CD8-positive, alpha-beta memory T cell (primary cell): ENCODE measurements at regions not wholly inside any gene's neighbourhood (a gene's known extent, or its start where the extent isn't known, plus 50 kb on each side); places are given as distances from the start of the nearest gene placed in this dataset.

Experiments
- CTCF ChIA-PET: fragments of 350-600 bp; sonication (Branson Sonifier 250); formaldehyde crosslinking; loops from one replicate; lab custom pipeline; 2021; ENCODE audit warnings: antibody characterized with exemption; lab: Charles Lee
- POLR2A ChIA-PET: fragments of 350-600 bp; sonication (Branson Sonifier 250); formaldehyde crosslinking; loops from one replicate; lab custom pipeline; 2021; ENCODE audit warnings: antibody characterized with exemption; lab: Charles Lee
- DNase-seq, 5 donors: peaks; one replicate each; pipeline versions ENCODE4 v3.0.0 to v3.0.0-alpha.2; 2020 to 2022; ENCODE audit warnings: mixed read lengths in 1 of 5
- H3K27ac ChIP-seq: one replicate; pipeline ENCODE4 v1.7.0; 2013; ENCODE audit warnings: low read depth, mild to moderate bottlenecking, low read length, moderate library complexity
- H3K27me3 ChIP-seq: 2 replicates; pipeline ENCODE4 v1.7.0; 2013; ENCODE audit warnings: low read length, mild to moderate bottlenecking; ENCODE audit not compliant: insufficient read depth, poor library complexity, severe bottlenecking
- H3K36me3 ChIP-seq: 2 replicates; pipeline ENCODE4 v1.7.0; 2013; ENCODE audit warnings: mild to moderate bottlenecking, low read length, moderate library complexity; ENCODE audit not compliant: insufficient read depth
- H3K4me1 ChIP-seq: 2 replicates; pipeline ENCODE4 v1.7.0; 2013; ENCODE audit warnings: mild to moderate bottlenecking, low read length, moderate library complexity; ENCODE audit not compliant: insufficient read depth
- H3K4me3 ChIP-seq: 2 replicates; pipeline ENCODE4 v1.7.0; 2013; ENCODE audit warnings: mild to moderate bottlenecking, low read length
- H3K9me3 ChIP-seq: 2 replicates; pipeline ENCODE4 v1.7.0; 2013; ENCODE audit warnings: mild to moderate bottlenecking, low read length
- H3K27ac Mint-ChIP-seq, 8 donors: one replicate each; pipeline ENCODE4 v1.8.0; 2020 to 2021; ENCODE audit warnings: mixed read lengths in 8 of 8, mild to moderate bottlenecking in 6 of 8, inconsistent platforms in 3 of 8, moderate library complexity in 3 of 8
- H3K27me3 Mint-ChIP-seq, 2 donors: one replicate each; pipeline ENCODE4 v1.8.0; 2020 to 2021; ENCODE audit warnings: mixed read lengths in 2 of 2, mild to moderate bottlenecking in 1 of 2, moderate library complexity in 1 of 2
- H3K36me3 Mint-ChIP-seq, 3 donors: one replicate each; pipeline ENCODE4 v1.8.0; 2020 to 2021; ENCODE audit warnings: mixed read lengths in 3 of 3, inconsistent platforms in 1 of 3, mild to moderate bottlenecking in 1 of 3
- H3K4me1 Mint-ChIP-seq, 3 donors: one replicate each; pipeline ENCODE4 v1.8.0; 2020 to 2021; ENCODE audit warnings: mixed read lengths in 3 of 3, inconsistent platforms in 1 of 3, mild to moderate bottlenecking in 1 of 3
- H3K4me3 Mint-ChIP-seq, 7 donors: one replicate each; pipeline ENCODE4 v1.8.0; 2020 to 2021; ENCODE audit warnings: mixed read lengths in 7 of 7, mild to moderate bottlenecking in 6 of 7, moderate library complexity in 4 of 7, inconsistent platforms in 2 of 7
- H3K9me3 Mint-ChIP-seq, 5 donors: one replicate each; pipeline ENCODE4 v1.8.0; 2020 to 2022; ENCODE audit warnings: mixed read lengths in 5 of 5, mild to moderate bottlenecking in 3 of 5, moderate library complexity in 2 of 5, inconsistent platforms in 1 of 5

DNA sequence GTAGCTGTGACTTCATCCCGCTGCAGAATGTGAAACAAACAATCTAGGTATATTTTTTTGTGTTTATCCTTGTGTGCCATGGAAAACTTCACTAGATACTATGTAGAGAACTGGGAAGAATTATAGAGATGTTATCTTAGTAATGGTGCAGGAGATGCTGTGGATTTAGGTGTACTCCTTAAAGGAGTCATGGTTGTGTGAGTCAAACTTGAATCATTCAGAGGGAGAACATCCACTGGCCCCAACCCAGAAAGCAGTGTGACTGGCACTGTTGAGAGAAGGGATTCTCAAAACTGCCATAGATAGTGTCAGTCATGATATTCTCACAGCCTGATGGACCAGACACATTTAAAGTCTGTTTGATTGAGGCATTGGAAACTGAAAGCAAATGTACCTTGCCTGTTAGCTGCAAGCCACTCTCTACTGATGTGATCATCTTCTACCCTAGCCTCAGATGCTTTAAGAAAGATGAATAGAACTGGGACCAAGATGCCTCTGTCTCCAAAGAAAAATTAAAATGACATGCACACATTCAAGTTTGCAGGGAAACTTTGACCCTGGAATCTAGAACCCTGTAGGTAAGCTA, 754.6 kb downstream of the MRPL39 start:
- Histone ChIP-seq H3K27ac (no peak overlapping the region), H3K9me3 (no peaks in the 10 kb centered on the region), H3K27me3 (no peaks in the 10 kb centered on the region), H3K4me3 (no peak overlapping the region), H3K36me3 (no peaks in the 10 kb centered on the region), H3K4me1 (no peaks in the 10 kb centered on the region)
- H3K9me3 Mint-ChIP-seq = peaks cover 1 to 8% (median 3%) of the 10 kb centered on the region in 5 donors
- H3K36me3 Mint-ChIP-seq = peaks cover 0 to 4% (median 0%) of the 10 kb centered on the region in 3 donors
- no peak overlapping the region for H3K27ac Mint-ChIP-seq
- H3K4me1 Mint-ChIP-seq = no peaks in the 10 kb centered on the region
- no peak for DNase-seq
- POLR2A ChIA-PET = no interaction called here
- H3K4me3 Mint-ChIP-seq = no peak overlapping the region
- no peaks in the 10 kb centered on the region for H3K27me3 Mint-ChIP-seq
- CTCF ChIA-PET = no interaction called here

DNA sequence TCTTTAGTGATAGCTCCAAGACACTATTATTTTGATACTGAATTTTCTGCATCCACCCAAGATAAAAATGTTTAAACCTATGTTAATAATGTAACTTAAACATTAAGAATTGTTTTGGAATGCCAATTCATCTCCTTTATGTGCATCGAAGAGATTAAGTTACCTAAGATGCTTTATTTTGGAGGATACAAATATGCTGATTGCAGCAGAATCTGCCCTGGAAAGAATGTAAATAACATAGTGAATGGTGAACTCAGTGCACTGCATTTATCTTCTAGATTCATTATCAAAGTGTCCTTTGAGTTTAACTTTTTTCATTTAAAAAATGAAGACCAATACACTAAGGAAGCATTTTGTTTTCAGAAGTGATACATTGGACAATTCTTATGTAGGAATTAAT, 757.2 kb downstream of the MRPL39 start:
- no peak overlapping the region for H3K4me3 ChIP-seq
- ChIA-PET POLR2A (no interaction called here), CTCF (no interaction called here)
- Mint-ChIP-seq H3K4me3 (no peak overlapping the region), H3K9me3 (peaks cover 1 to 8% (median 3%) of the 10 kb centered on the region in 5 donors), H3K36me3 (peaks cover 0 to 4% (median 0%) of the 10 kb centered on the region in 3 donors), H3K4me1 (no peaks in the 10 kb centered on the region), H3K27me3 (no peaks in the 10 kb centered on the region), H3K27ac (no peak overlapping the region)
- no peaks in the 10 kb centered on the region for H3K36me3 ChIP-seq
- H3K9me3 ChIP-seq = no peaks in the 10 kb centered on the region
- DNase-seq = no peak
- H3K27ac ChIP-seq = no peak overlapping the region
- H3K27me3 ChIP-seq = no peaks in the 10 kb centered on the region
- H3K4me1 ChIP-seq = no peaks in the 10 kb centered on the region

DNA sequence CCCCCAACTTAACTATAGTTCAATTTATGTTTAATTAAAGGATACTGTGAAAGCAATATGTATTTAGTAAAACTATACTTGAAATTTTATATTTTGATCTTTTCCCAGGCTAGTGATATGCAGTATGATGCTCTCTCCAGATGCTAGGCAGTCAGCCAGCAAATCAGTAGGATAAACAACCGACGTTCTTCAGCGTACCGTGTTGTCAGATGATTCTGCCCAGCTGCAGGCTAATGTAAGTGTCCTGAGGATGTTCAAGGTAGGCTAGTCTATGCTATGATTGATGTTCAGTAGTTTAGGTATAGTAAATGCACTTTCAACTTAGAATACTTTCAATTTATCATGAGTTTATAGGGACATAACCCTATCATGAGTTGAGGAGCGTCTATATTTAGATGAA, 762.6 kb downstream of the MRPL39 start:
- Mint-ChIP-seq H3K4me1 (no peaks in the 10 kb centered on the region), H3K4me3 (no peak overlapping the region), H3K9me3 (peaks cover 0 to 4% (median 0%) of the 10 kb centered on the region in 5 donors), H3K27ac (no peak overlapping the region), H3K36me3 (no peaks in the 10 kb centered on the region), H3K27me3 (no peaks in the 10 kb centered on the region)
- Histone ChIP-seq H3K9me3 (no peaks in the 10 kb centered on the region), H3K27ac (no peak overlapping the region), H3K4me3 (no peak overlapping the region), H3K4me1 (no peaks in the 10 kb centered on the region), H3K27me3 (no peaks in the 10 kb centered on the region), H3K36me3 (no peaks in the 10 kb centered on the region)
- DNase-seq = no peak
- CTCF ChIA-PET = no interaction called here
- POLR2A ChIA-PET = no interaction called here

DNA sequence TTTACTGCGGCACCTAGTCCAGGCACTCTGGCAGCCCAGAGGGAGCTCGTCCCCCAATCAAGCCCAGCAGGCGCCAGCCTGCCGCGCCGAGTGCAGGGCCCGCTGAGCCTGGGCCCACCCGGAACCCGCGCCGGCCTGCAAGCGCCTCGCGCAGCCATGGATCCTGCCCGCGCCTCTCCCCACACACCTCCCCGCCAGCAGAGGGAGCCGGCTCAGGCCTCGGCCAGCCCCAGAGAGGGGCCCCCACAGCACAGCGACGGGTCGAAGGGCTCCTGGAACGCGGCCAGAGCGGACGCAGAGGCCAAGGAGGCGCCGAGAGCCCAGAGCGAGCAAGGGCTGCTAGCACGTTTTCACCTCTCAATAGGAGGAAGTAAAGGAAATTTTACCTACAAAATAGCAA, 767.0 kb downstream of the MRPL39 start:
- Mint-ChIP-seq H3K4me3 (no peak overlapping the region), H3K27me3 (no peaks in the 10 kb centered on the region), H3K36me3 (no peaks in the 10 kb centered on the region), H3K9me3 (peaks cover 0 to 6% (median 4%) of the 10 kb centered on the region in 5 donors), H3K27ac (no peak overlapping the region), H3K4me1 (no peaks in the 10 kb centered on the region)
- no peaks in the 10 kb centered on the region for H3K27me3 ChIP-seq
- H3K4me1 ChIP-seq = no peaks in the 10 kb centered on the region
- no peak overlapping the region for H3K27ac ChIP-seq
- no peak overlapping the region for H3K4me3 ChIP-seq
- no peaks in the 10 kb centered on the region for H3K9me3 ChIP-seq
- POLR2A ChIA-PET = no interaction called here
- H3K36me3 ChIP-seq = no peaks in the 10 kb centered on the region
- DNase-seq = no peak
- CTCF ChIA-PET = no interaction called here

DNA sequence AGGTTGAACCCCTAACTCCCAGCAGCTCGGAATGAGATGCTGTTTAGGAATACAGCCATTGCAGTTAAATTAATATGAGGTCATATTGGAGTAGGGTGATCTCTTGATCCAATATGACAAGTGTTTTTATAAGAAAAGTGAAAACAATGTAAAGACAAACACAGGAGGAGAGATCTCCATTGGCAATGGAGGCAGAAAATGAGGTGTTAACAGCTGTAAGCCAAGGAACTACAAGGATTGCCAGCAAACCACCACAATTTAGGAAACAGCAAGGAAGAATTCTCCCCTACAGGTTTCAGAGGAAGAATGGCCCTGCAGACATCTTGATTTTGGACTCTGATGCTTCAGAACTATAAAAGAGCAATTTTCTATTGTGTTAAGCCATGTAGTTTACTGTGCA, 774.3 kb downstream of the MRPL39 start:
- no peaks in the 10 kb centered on the region for H3K9me3 ChIP-seq
- POLR2A ChIA-PET = no interaction called here
- no peaks in the 10 kb centered on the region for H3K36me3 Mint-ChIP-seq
- no peak overlapping the region for H3K4me3 Mint-ChIP-seq
- no peaks in the 10 kb centered on the region for H3K27me3 ChIP-seq
- peaks cover 0 to 4% (median 3%) of the 10 kb centered on the region in 5 donors for H3K9me3 Mint-ChIP-seq
- H3K27me3 Mint-ChIP-seq = no peaks in the 10 kb centered on the region
- DNase-seq = no peak
- H3K36me3 ChIP-seq = no peaks in the 10 kb centered on the region
- CTCF ChIA-PET = no interaction called here
- H3K4me3 ChIP-seq = no peak overlapping the region
- no peak overlapping the region for H3K27ac Mint-ChIP-seq
- H3K27ac ChIP-seq = no peak overlapping the region
- no peaks in the 10 kb centered on the region for H3K4me1 Mint-ChIP-seq
- H3K4me1 ChIP-seq = no peaks in the 10 kb centered on the region

DNA sequence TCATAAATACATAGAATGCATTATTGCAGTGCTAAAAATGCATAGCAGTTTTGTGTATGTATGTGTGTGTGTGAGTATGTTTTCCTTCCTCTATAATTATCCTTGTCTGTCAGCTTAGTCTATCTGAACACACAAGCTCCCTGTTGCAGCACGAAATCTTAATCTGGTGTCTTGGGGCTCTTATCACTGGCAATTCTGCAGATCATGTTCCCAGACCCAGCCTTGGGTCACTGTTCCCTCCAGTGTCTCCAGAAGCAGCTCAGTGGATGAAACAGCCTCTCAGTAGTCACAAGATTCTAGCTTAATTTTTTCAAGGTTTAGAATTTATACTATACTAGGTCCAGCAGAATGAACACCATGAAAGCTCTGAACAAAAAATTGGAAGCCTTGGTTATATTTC, 777.9 kb downstream of the MRPL39 start:
- no peak for DNase-seq
- peaks cover 0 to 3% (median 0%) of the 10 kb centered on the region in 5 donors for H3K9me3 Mint-ChIP-seq
- no peak overlapping the region for H3K27ac ChIP-seq
- CTCF ChIA-PET = no interaction called here
- no peaks in the 10 kb centered on the region for H3K9me3 ChIP-seq
- POLR2A ChIA-PET = no interaction called here
- no peaks in the 10 kb centered on the region for H3K36me3 ChIP-seq
- H3K27ac Mint-ChIP-seq = no peak overlapping the region
- H3K4me3 Mint-ChIP-seq = no peak overlapping the region
- H3K4me1 Mint-ChIP-seq = no peaks in the 10 kb centered on the region
- H3K27me3 ChIP-seq = no peaks in the 10 kb centered on the region
- no peaks in the 10 kb centered on the region for H3K27me3 Mint-ChIP-seq
- H3K36me3 Mint-ChIP-seq = no peaks in the 10 kb centered on the region
- no peak overlapping the region for H3K4me3 ChIP-seq
- H3K4me1 ChIP-seq = no peaks in the 10 kb centered on the region

DNA sequence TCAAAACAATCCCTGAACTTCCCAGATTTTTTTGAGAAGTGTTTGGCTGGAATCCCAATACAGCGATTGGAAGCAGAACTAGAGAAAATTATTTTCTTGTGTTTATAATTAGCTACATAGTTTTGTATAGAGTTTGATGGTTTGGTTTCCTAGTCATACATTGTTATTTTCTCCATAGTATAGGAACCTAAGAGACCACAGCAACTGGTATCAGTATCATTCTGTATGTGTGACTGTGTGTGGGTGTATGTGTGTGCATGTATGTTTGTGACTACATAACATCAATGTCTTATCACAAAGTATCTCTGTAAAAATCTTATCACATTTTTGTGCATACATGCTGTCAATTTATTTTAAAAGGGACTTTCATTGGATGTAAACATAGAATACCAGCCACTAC, 780.5 kb downstream of the MRPL39 start:
- ChIA-PET POLR2A (no interaction called here), CTCF (no interaction called here)
- H3K36me3 Mint-ChIP-seq = no peaks in the 10 kb centered on the region

DNA sequence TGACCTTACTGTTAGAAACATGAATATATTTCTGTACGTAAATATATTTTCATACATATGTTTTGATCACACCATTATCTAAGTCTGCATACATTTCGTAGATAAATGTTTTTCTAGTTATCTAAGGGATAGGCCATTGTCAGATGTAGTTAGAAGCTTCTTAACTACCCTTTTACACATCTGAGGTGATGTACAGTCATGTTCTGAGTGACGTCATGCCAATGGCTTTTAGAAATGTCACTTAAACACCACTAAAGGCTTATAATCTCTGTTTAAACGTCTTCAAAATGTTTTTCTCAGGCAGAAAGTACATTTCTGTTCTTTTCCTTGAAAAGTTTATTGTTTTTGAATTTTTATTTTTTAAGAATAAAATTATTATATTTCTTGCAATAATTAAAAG, 781.9 kb downstream of the MRPL39 start:
- no peak overlapping the region for H3K27ac ChIP-seq
- Mint-ChIP-seq H3K27ac (no peak overlapping the region), H3K4me3 (no peak overlapping the region), H3K27me3 (no peaks in the 10 kb centered on the region), H3K4me1 (no peaks in the 10 kb centered on the region), H3K36me3 (no peaks in the 10 kb centered on the region), H3K9me3 (peaks cover 0 to 3% (median 0%) of the 10 kb centered on the region in 5 donors)
- POLR2A ChIA-PET = no interaction called here
- no peak overlapping the region for H3K4me3 ChIP-seq
- DNase-seq = no peak
- CTCF ChIA-PET = no interaction called here
- no peaks in the 10 kb centered on the region for H3K9me3 ChIP-seq
- no peaks in the 10 kb centered on the region for H3K27me3 ChIP-seq
- no peaks in the 10 kb centered on the region for H3K36me3 ChIP-seq
- no peaks in the 10 kb centered on the region for H3K4me1 ChIP-seq

More for the DNA sequence above, 780.5 kb downstream of the MRPL39 start:
- H3K27ac ChIP-seq = no peak overlapping the region
- Mint-ChIP-seq H3K9me3 (peaks cover 0 to 3% (median 0%) of the 10 kb centered on the region in 5 donors), H3K4me1 (no peaks in the 10 kb centered on the region), H3K27ac (no peak overlapping the region), H3K27me3 (no peaks in the 10 kb centered on the region), H3K4me3 (no peak overlapping the region)
- H3K4me3 ChIP-seq = no peak overlapping the region
- H3K4me1 ChIP-seq = no peaks in the 10 kb centered on the region
- no peak for DNase-seq
- no peaks in the 10 kb centered on the region for H3K36me3 ChIP-seq
- no peaks in the 10 kb centered on the region for H3K9me3 ChIP-seq
- no peaks in the 10 kb centered on the region for H3K27me3 ChIP-seq
